ENCODE measurements at regions not wholly inside any gene's neighbourhood (a gene's known extent, or its start where the extent isn't known, plus 50 kb on each side); places are given as distances from the start of the nearest gene placed in this dataset.

DNA sequence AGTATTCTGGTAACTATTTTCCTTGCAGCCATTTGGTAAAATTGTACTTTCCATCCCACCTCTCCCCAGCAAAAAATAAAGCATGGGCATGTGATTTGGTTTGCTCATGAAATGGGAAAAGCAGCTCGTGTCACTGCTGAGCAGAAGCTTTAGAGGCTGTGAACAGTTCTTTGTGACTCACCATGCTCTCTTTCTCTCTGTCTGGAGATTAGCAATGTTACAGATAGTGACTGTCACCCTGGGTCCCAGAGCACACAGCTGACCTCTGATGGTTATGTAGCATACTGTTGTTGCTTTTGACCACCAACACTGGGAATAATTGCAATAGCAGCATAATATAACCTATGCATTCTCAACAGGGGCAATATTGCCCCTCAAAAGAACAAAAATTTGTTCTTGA, 70.6 kb downstream of the RGS2 start:
- TF ChIP-seq POLR2AphosphoS5 (IDR thresholded peaks at IDR 0.05; ENCODE audit: borderline replicate concordance, low read depth, low read length) = no peak
- TF ChIP-seq EZH2 (IDR thresholded peaks at IDR 0.05) = no peak
- TF ChIP-seq FOXP2 (optimal IDR thresholded peaks at IDR 0.05; ENCODE audit: control extremely low read depth, extremely low read length, insufficient read depth) = no peak

Measured in SK-N-MC (cell line).